ENCODE measurements at regions not wholly inside any gene's neighbourhood (a gene's known extent, or its start where the extent isn't known, plus 50 kb on each side); places are given as distances from the start of the nearest gene placed in this dataset.

DNA sequence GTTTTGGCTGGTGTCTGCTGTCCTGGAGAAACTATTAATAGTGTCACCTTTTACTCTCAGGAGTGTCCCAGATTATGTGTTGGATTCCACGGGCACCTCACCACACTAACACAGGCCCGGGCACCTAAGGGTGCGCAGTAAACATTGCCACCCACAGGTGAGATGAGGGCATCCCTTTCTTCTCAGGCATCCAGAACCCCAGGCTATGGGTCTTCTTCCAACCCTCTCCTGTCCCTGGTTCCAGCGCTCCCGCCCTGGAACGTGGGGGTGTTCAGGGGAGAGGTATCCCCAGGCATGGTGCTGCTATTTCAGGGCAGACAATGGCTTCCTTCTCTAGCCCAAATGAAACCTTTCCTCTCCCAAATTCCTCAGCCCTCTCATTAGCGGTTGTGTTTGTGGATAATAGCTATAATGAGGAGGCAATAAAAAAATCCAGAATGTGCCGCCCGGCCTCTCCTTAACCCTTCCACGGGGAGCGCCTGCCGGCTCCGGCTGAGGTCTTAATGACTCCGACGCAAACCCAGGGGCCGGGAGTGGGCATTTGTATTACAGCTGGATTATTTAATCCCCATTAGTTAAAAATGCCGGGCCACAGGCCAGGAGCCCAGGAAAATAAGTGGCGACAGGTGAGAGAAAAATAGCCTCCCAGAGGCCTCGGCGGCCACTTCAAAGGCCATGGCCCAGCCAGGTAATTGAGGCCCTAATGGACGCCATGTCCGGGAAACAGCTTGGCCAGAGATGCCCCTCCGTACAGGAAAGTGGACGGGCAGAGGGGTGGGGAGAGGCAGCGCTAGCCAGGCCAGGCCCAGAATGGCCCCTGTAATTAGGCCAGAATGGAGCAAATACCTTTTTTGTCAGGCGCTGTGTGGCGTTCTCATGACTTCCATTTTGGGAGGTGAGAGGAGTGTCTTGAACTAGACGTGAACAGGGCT, 102.8 kb downstream of the IRX5 start:
- TF ChIP-seq EZH2 (IDR thresholded peaks at IDR 0.05; ENCODE audit: low read length) (no peak), CTCF (optimal IDR thresholded peaks at IDR 0.05 in 1 of 3, IDR thresholded peaks at IDR 0.05 in 1 of 3, conservative IDR thresholded peaks at IDR 0.05 in 1 of 3; ENCODE audit: extremely low read depth in 1 of 3, insufficient read depth in 2 of 3, low read length in 3 of 3) (peak in 2 of 3 experiments; percentile 5 to 49)
